ENCODE measurements at regions not wholly inside any gene's neighbourhood (a gene's known extent, or its start where the extent isn't known, plus 50 kb on each side); places are given as distances from the start of the nearest gene placed in this dataset.

DNA sequence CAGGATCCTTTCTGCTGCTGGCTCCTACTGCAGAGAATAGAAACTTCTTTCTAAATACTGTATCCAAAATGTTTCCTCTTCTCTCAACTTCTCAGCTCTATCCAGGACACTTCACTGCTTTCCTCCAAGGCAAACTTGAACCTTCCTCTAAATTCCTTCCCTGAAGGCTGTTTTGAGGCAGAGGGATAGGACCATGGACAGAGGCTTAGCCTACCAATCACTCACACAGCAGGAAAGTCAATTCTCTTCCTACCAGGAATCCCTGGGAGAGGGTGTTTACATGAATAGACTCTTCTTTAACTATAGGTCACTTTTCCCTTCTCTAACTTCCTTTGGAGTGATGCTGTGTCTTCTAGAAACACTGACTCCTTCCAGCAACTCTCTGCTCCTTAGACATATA lies 115.6 kb upstream of the MKLN1 start:
- no peaks in the 10 kb centered on the region for H4K20me1 ChIP-seq (ENCODE audit: insufficient read depth, low read length)
- no peaks in the 10 kb centered on the region for H3K27me3 ChIP-seq (ENCODE audit: insufficient read depth, low read length)
- no peaks in the 10 kb centered on the region for H3K79me2 ChIP-seq (ENCODE audit: insufficient read depth, low read length)
- H3K4me3 ChIP-seq (ENCODE audit: insufficient read depth, low read length) = no peak overlapping the region
- no peaks in the 10 kb centered on the region for H3K36me3 ChIP-seq (ENCODE audit: insufficient read depth, low read length)
- TF ChIP-seq, protein P1, sequence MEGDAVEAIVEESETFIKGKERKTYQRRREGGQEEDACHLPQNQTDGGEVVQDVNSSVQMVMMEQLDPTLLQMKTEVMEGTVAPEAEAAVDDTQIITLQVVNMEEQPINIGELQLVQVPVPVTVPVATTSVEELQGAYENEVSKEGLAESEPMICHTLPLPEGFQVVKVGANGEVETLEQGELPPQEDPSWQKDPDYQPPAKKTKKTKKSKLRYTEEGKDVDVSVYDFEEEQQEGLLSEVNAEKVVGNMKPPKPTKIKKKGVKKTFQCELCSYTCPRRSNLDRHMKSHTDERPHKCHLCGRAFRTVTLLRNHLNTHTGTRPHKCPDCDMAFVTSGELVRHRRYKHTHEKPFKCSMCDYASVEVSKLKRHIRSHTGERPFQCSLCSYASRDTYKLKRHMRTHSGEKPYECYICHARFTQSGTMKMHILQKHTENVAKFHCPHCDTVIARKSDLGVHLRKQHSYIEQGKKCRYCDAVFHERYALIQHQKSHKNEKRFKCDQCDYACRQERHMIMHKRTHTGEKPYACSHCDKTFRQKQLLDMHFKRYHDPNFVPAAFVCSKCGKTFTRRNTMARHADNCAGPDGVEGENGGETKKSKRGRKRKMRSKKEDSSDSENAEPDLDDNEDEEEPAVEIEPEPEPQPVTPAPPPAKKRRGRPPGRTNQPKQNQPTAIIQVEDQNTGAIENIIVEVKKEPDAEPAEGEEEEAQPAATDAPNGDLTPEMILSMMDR (IDR thresholded peaks at IDR 0.05; ENCODE audit: extremely low read depth, low read depth, low read length) = no peak
- H2AFZ ChIP-seq (ENCODE audit: low read length) = no peak overlapping the region
- H3K9me3 ChIP-seq (ENCODE audit: low read depth, low read length) = no peaks in the 10 kb centered on the region
- H3K4me2 ChIP-seq (ENCODE audit: insufficient read depth, low read length) = no peak overlapping the region
- DNase-seq (ENCODE audit: insufficient read length, low spot score, missing footprints) = peak; percentile 92
- no peak overlapping the region for H3K27ac ChIP-seq (ENCODE audit: low read depth, low read length)
- H3K4me1 ChIP-seq (ENCODE audit: insufficient read depth, low read length) = no peaks in the 10 kb centered on the region

- Histone ChIP-seq H3K27me3 (ENCODE audit: insufficient read depth, low read length) (no peaks in the 10 kb centered on the region), H3K79me2 (ENCODE audit: insufficient read depth, low read length) (no peaks in the 10 kb centered on the region), H2AFZ (ENCODE audit: low read length) (no peak overlapping the region), H3K9me3 (ENCODE audit: low read depth, low read length) (no peaks in the 10 kb centered on the region), H3K4me1 (ENCODE audit: insufficient read depth, low read length) (no peaks in the 10 kb centered on the region), H3K27ac (ENCODE audit: low read depth, low read length) (no peak overlapping the region), H4K20me1 (ENCODE audit: insufficient read depth, low read length) (no peaks in the 10 kb centered on the region), H3K36me3 (ENCODE audit: insufficient read depth, low read length) (no peaks in the 10 kb centered on the region), H3K4me3 (ENCODE audit: insufficient read depth, low read length) (no peak overlapping the region), H3K4me2 (ENCODE audit: insufficient read depth, low read length) (no peak overlapping the region)
- DNase-seq (ENCODE audit: insufficient read length, low spot score, missing footprints) = no peak
- TF ChIP-seq, protein P1 (IDR thresholded peaks at IDR 0.05; ENCODE audit: extremely low read depth, low read depth, low read length) = no peak
Measured at GRCh38 chr7:131218727-131219128, 108.9 kb upstream of the MKLN1 start.

GRCh38 chr7:131219312-131220041 lies 108.2 kb upstream of the MKLN1 start:
- Histone ChIP-seq H3K4me1 (ENCODE audit: insufficient read depth, low read length) (no peaks in the 10 kb centered on the region), H3K4me2 (ENCODE audit: insufficient read depth, low read length) (no peak overlapping the region), H2AFZ (ENCODE audit: low read length) (no peak overlapping the region), H3K27me3 (ENCODE audit: insufficient read depth, low read length) (no peaks in the 10 kb centered on the region), H3K27ac (ENCODE audit: low read depth, low read length) (no peak overlapping the region), H3K9me3 (ENCODE audit: low read depth, low read length) (no peaks in the 10 kb centered on the region), H3K79me2 (ENCODE audit: insufficient read depth, low read length) (no peaks in the 10 kb centered on the region), H4K20me1 (ENCODE audit: insufficient read depth, low read length) (no peaks in the 10 kb centered on the region), H3K36me3 (ENCODE audit: insufficient read depth, low read length) (no peaks in the 10 kb centered on the region), H3K4me3 (ENCODE audit: insufficient read depth, low read length) (no peak overlapping the region)
- no peak for DNase-seq (ENCODE audit: insufficient read length, low spot score, missing footprints)
- TF ChIP-seq, protein P1 (IDR thresholded peaks at IDR 0.05; ENCODE audit: extremely low read depth, low read depth, low read length) = no peak

- Histone ChIP-seq H3K36me3 (ENCODE audit: insufficient read depth, low read length) (no peaks in the 10 kb centered on the region), H3K27me3 (ENCODE audit: insufficient read depth, low read length) (no peaks in the 10 kb centered on the region), H3K4me3 (ENCODE audit: insufficient read depth, low read length) (no peak overlapping the region), H3K79me2 (ENCODE audit: insufficient read depth, low read length) (no peaks in the 10 kb centered on the region), H3K9me3 (ENCODE audit: low read depth, low read length) (no peaks in the 10 kb centered on the region), H3K4me2 (ENCODE audit: insufficient read depth, low read length) (no peak overlapping the region), H4K20me1 (ENCODE audit: insufficient read depth, low read length) (no peaks in the 10 kb centered on the region), H3K27ac (ENCODE audit: low read depth, low read length) (no peak overlapping the region), H2AFZ (ENCODE audit: low read length) (no peak overlapping the region), H3K4me1 (ENCODE audit: insufficient read depth, low read length) (no peaks in the 10 kb centered on the region)
- TF ChIP-seq, protein P1 (IDR thresholded peaks at IDR 0.05; ENCODE audit: extremely low read depth, low read depth, low read length) = no peak
- DNase-seq (ENCODE audit: insufficient read length, low spot score, missing footprints) = no peak
Measured at GRCh38 chr7:131221061-131221460, 106.6 kb upstream of the MKLN1 start.
